Esophagus muscularis mucosa (tissue), 4 donors: ENCODE measurements at regions not wholly inside any gene's neighbourhood (a gene's known extent, or its start where the extent isn't known, plus 50 kb on each side); places are given as distances from the start of the nearest gene placed in this dataset.

Source experiments
- CTCF ChIP-seq, 3 experiments: fragments of 200-600 bp in 2 of 3; fragments of 450-650 bp in 1 of 3; sonication (generic) in 2 of 3; IDR thresholded peaks; one replicate each; pipeline ENCODE4 v1.5.1; 2017 to 2019; ENCODE audit warnings: antibody characterized with exemption in 3 of 3, mild to moderate bottlenecking in 2 of 3, moderate library complexity in 1 of 3
- EP300 ChIP-seq: sonication (generic); formaldehyde crosslinking; IDR thresholded peaks from one replicate; pipeline ENCODE4 v1.6.1; 2017; ENCODE audit warnings: antibody characterized with exemption
- POLR2A ChIP-seq: fragments of 450-650 bp; IDR thresholded peaks from one replicate; pipeline ENCODE4 v1.6.1; 2017; ENCODE audit warnings: antibody characterized with exemption, moderate library complexity, mild to moderate bottlenecking, low read depth
- POLR2AphosphoS5 ChIP-seq, 2 donors: sonication (generic); formaldehyde crosslinking; IDR thresholded peaks; one replicate each; pipeline ENCODE4 v1.6.1; 2017; ENCODE audit warnings: antibody characterized with exemption in 2 of 2

GRCh38 chr6:67450641-67451040 is 1184.4 kb upstream of the ADGRB3 start:
- TF ChIP-seq EP300 (no peak), CTCF (IDR thresholded peaks at IDR 0.05) (no peak), POLR2A (no peak), POLR2AphosphoS5 (IDR thresholded peaks at IDR 0.05) (no peak)
